IMR-90 (cell line): ENCODE measurements at regions not wholly inside any gene's neighbourhood (a gene's known extent, or its start where the extent isn't known, plus 50 kb on each side); places are given as distances from the start of the nearest gene placed in this dataset.
"Not testable (repeated sequence)": the region's sequence is repeated elsewhere in the genome, so short reads cannot be mapped to it uniquely, and the experiment has no call there.

ENCODE experiments used
- ATAC-seq: fragments of 200-7000 bp; cut with Tn5 transposase; 2 replicates; pipeline ENCODE4 v1.9.1; 2020; ENCODE audit warnings: low read depth, mild to moderate bottlenecking, moderate library complexity
- BruUV-seq: library from RNA; stranded (reverse); fragments of 400-500 nt; replicated peaks from 2 replicates; lab custom pipeline; 2021; lab: Mats Ljungman, UMichigan
- CTCF ChIA-PET: fragments of 300-600 bp; formaldehyde crosslinking; extraction: SDS; loops from one replicate; lab custom pipeline; 2021; ENCODE audit warnings: antibody characterized with exemption; lab: Yijun Ruan, JAX
- POLR2A ChIA-PET: fragments of 300-600 bp; sonication (Branson Sonifier 250); formaldehyde crosslinking; loops from one replicate; lab custom pipeline; 2022; ENCODE audit warnings: antibody characterized with exemption; ENCODE audit not compliant: unreplicated experiment; lab: Charles Lee
- DNase-seq: peaks from one replicate; pipeline ENCODE4 v3.0.0; 2013
- H2AFZ ChIP-seq: replicated peaks from 2 replicates; pipeline ENCODE3; 2013; ENCODE audit warnings: low read length, mild to moderate bottlenecking; ENCODE audit not compliant: poor library complexity
- H2AK5ac ChIP-seq: 2 replicates; pipeline ENCODE4 v1.6.1; 2013; ENCODE audit warnings: low read depth, low read length, inconsistent platforms
- H2AK9ac ChIP-seq: replicated peaks from 2 replicates; pipeline ENCODE3; 2013; ENCODE audit warnings: mild to moderate bottlenecking, low read depth, low read length, moderate library complexity; ENCODE audit not compliant: poor library complexity
- H2BK120ac ChIP-seq: 2 replicates; pipeline ENCODE4 v1.6.1; 2013; ENCODE audit warnings: low read depth, low read length, inconsistent platforms
- H2BK15ac ChIP-seq: 3 replicates; pipeline ENCODE4 v1.6.1; 2013; ENCODE audit warnings: low read depth, low read length, inconsistent platforms
- H2BK20ac ChIP-seq: 2 replicates; pipeline ENCODE4 v1.6.1; 2013; ENCODE audit warnings: low read depth, mild to moderate bottlenecking, inconsistent platforms, low read length, moderate library complexity
- H2BK5ac ChIP-seq: 2 replicates; pipeline ENCODE4 v1.6.1; 2013; ENCODE audit warnings: mild to moderate bottlenecking, low read depth, low read length, inconsistent platforms; ENCODE audit not compliant: poor library complexity, severe bottlenecking
- H3K14ac ChIP-seq: replicated peaks from 2 replicates; pipeline ENCODE4 v1.6.1; 2013; ENCODE audit warnings: low read depth, low read length, inconsistent platforms
- H3K18ac ChIP-seq: 2 replicates; pipeline ENCODE4 v1.6.1; 2013; ENCODE audit warnings: low read depth, low read length, control low read depth
- H3K23ac ChIP-seq: 2 replicates; pipeline ENCODE4 v1.6.1; 2013; ENCODE audit warnings: low read depth, low read length, inconsistent platforms
- H3K27ac ChIP-seq: 2 replicates; pipeline ENCODE4 v1.5.1; 2013; ENCODE audit warnings: mild to moderate bottlenecking, control low read depth, low read length; ENCODE audit not compliant: insufficient read depth
- H3K27me3 ChIP-seq: 2 replicates; pipeline ENCODE4 v1.6.1; 2013; ENCODE audit warnings: low read length; ENCODE audit not compliant: control insufficient read depth, insufficient read depth
- H3K36me3 ChIP-seq: 2 replicates; pipeline ENCODE4 v1.6.1; 2013; ENCODE audit warnings: low read length, mixed read lengths; ENCODE audit not compliant: control insufficient read depth, insufficient read depth
- H3K4ac ChIP-seq: 2 replicates; pipeline ENCODE4 v1.6.1; 2013; ENCODE audit warnings: low read depth, low read length, inconsistent platforms
- H3K4me1 ChIP-seq: 2 replicates; pipeline ENCODE4 v1.6.1; 2013; ENCODE audit warnings: low read length, mixed read lengths; ENCODE audit not compliant: control insufficient read depth, insufficient read depth
- H3K4me2 ChIP-seq: 2 replicates; pipeline ENCODE4 v1.6.1; 2013; ENCODE audit warnings: low read depth, mild to moderate bottlenecking, control low read depth, low read length, moderate library complexity
- H3K4me3 ChIP-seq: 2 replicates; pipeline ENCODE4 v1.5.1; 2013; ENCODE audit warnings: low read depth, mild to moderate bottlenecking, control low read depth, low read length, moderate library complexity; ENCODE audit not compliant: insufficient read depth
- H3K56ac ChIP-seq: 2 replicates; pipeline ENCODE4 v1.6.1; 2013; ENCODE audit warnings: low read length, inconsistent platforms; ENCODE audit not compliant: insufficient read depth; ENCODE audit errors: extremely low read depth
- H3K79me1 ChIP-seq, 2 experiments: 2 replicates each; pipeline ENCODE4 v1.6.1; 2013; ENCODE audit warnings: low read length in 2 of 2, inconsistent platforms in 1 of 2, low read depth in 1 of 2
- H3K9ac ChIP-seq: 2 replicates; pipeline ENCODE4 v1.6.1; 2013; ENCODE audit warnings: low read depth, low read length, control low read depth
- H3K9me1 ChIP-seq: 2 replicates; pipeline ENCODE4 v1.6.1; 2013; ENCODE audit warnings: low read length, inconsistent platforms; ENCODE audit not compliant: insufficient read depth
- H3K9me3 ChIP-seq: 2 replicates; pipeline ENCODE4 v1.6.1; 2013; ENCODE audit warnings: low read length; ENCODE audit not compliant: control insufficient read depth, insufficient read depth
- H4K20me1 ChIP-seq: 2 replicates; pipeline ENCODE4 v1.6.1; 2013; ENCODE audit warnings: low read length, inconsistent platforms; ENCODE audit not compliant: insufficient read depth
- H4K5ac ChIP-seq: 2 replicates; pipeline ENCODE4 v1.6.1; 2013; ENCODE audit warnings: mild to moderate bottlenecking, low read depth, low read length, control low read depth
- H4K8ac ChIP-seq, 2 experiments: 2 replicates each; pipeline ENCODE4 v1.6.1; 2013; ENCODE audit warnings: low read depth in 2 of 2, low read length in 2 of 2, control low read depth in 1 of 2, inconsistent platforms in 1 of 2
- H4K91ac ChIP-seq: 2 replicates; pipeline ENCODE4 v1.6.1; 2013; ENCODE audit warnings: low read depth, low read length, inconsistent platforms; ENCODE audit not compliant: insufficient read depth
- WGBS, 2 experiments: methylation state at CpG; one replicate each; pipeline versions ENCODE4 v1.1.5 to v1.1.7; 2013; ENCODE audit warnings: missing lambda C conversion rate in 2 of 2; ENCODE audit not compliant: insufficient read length in 1 of 2; ENCODE audit errors: extremely low coverage in 2 of 2; 5-methylcytosine and 5-hydroxymethylcytosine counted together
- dilution Hi-C: fragments of 300-500 bp; cut with HindIII; formaldehyde crosslinking; loops from one replicate; pipeline ENCODE4 v1.14.3; 2018; ENCODE audit warnings: low sequenced_read_pairs; ENCODE audit not compliant: unreplicated experiment
- in situ Hi-C: fragments of 300-500 bp; cut with MboI; formaldehyde crosslinking; loops from 3 replicates; pipeline ENCODE4 v1.14.3; 2019; ENCODE audit warnings: low sequenced_read_pairs, inconsistent platforms, mixed read lengths
- intact Hi-C: fragments of 100-400 bp; cut with micrococcal nuclease; formaldehyde crosslinking; loops from 2 replicates; pipeline ENCODE4 v1.10.0; 2022

DNA sequence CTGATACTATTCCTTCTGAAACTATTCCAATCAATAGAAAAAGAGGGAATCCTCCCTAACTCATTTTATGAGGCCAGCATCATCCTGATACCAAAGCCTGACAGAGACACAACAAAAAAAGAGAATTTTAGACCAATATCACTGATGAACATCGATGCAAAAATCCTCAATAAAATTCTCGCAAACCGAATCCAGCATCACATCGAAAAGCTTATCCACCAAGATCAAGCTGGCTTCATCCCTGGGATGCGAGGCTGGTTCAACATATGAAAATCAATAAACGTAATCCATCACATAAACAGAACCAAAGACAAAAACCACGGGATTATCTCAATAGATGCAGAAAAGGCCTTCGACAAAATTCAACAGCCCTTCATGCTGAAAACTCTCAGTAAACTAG, 251.7 kb downstream of the LAS1L start:
- H4K5ac ChIP-seq, H3K4ac ChIP-seq, H4K91ac ChIP-seq, H3K36me3 ChIP-seq, H4K20me1 ChIP-seq, H3K4me1 ChIP-seq, H3K27ac ChIP-seq, BruUV-seq, H3K56ac ChIP-seq, H2BK120ac ChIP-seq, H2AK5ac ChIP-seq, H2BK15ac ChIP-seq, dilution Hi-C loops, in situ Hi-C loops, intact Hi-C loops, H2BK20ac ChIP-seq, H2AFZ ChIP-seq, ATAC-seq, H4K8ac ChIP-seq, H3K9ac ChIP-seq, H3K79me1 ChIP-seq, H3K4me3 ChIP-seq, H2AK9ac ChIP-seq, H3K27me3 ChIP-seq, CTCF ChIA-PET, H2BK5ac ChIP-seq, DNase-seq, H3K14ac ChIP-seq, H3K23ac ChIP-seq, H3K4me2 ChIP-seq, H3K18ac ChIP-seq, H3K9me1 ChIP-seq, H3K9me3 ChIP-seq, POLR2A ChIA-PET: not testable (repeated sequence)
- 93% methylated on average over 3 of the region's 8 CpGs; no CpG with 5 or more reads in 1 of the 2 experiments for WGBS, 2 experiments
